Pancreas (tissue), 10 donors: ENCODE measurements at regions not wholly inside any gene's neighbourhood (a gene's known extent, or its start where the extent isn't known, plus 50 kb on each side); places are given as distances from the start of the nearest gene placed in this dataset.
"Not testable (repeated sequence)": the region's sequence is repeated elsewhere in the genome, so short reads cannot be mapped to it uniquely, and the experiment has no call there.

Experiments
- ATAC-seq, 4 donors: fragments of 200-7000 bp; cut with Tn5 transposase; one replicate each; pipeline versions ENCODE4 v1.8.0 to v1.9.1; 2020; ENCODE audit warnings: mild to moderate bottlenecking in 4 of 4, moderate library complexity in 4 of 4
- DNase-seq, 6 donors: peaks; one replicate each; pipeline ENCODE4 v3.0.0-alpha.2; 2020
- FAIRE-seq: peaks from 2 replicates; lab custom pipeline; 2012; peaks lifted over from hg19 to GRCh38; lab: Jason Lieb, UNC
- H3K27ac ChIP-seq, 4 donors: fragments of 200-600 bp; sonication (generic); 1 replicate in 3 of 4; 2 replicates in 1 of 4; pipeline versions ENCODE4 v1.5.0 to v1.8.0; 2020
- H3K27me3 ChIP-seq, 4 donors: fragments of 200-600 bp; one replicate each; pipeline ENCODE4 v1.8.0; 2021
- H3K36me3 ChIP-seq, 3 donors: fragments of 200-600 bp; sonication (generic) in 1 of 3; one replicate each; pipeline versions ENCODE4 v1.5.0 to v1.8.0; 2020 to 2021
- H3K4me1 ChIP-seq, 3 donors: fragments of 200-600 bp; one replicate each; pipeline ENCODE4 v1.8.0; 2021
- H3K4me3 ChIP-seq, 4 donors: fragments of 200-600 bp; sonication (generic) in 2 of 4; one replicate each; pipeline versions ENCODE4 v1.5.0 to v1.8.0; 2020 to 2021
- H3K9me3 ChIP-seq, 4 donors: fragments of 200-600 bp; one replicate each; pipeline ENCODE4 v1.8.0; 2021
- WGBS, 2 donors: extraction: QIAGEN DNeasy Blood & Tissue Kit; methylation state at CpG; one replicate each; pipeline ENCODE4 v1.1.7; 2013; 5-methylcytosine and 5-hydroxymethylcytosine counted together
- intact Hi-C, 3 donors: fragments of 100-400 bp; cut with DNase I; formaldehyde crosslinking; loops; one replicate each; pipeline versions ENCODE4 v1.11.1 to v1.14.2; 2022
- TF ChIP-seq, protein P1 (sequence below), 4 donors: fragments of 200-600 bp; sonication (generic) in 3 of 4; IDR thresholded peaks; one replicate each; pipeline versions ENCODE4 v1.5.0 to v1.8.0; 2021; ENCODE audit warnings: antibody characterized with exemption in 4 of 4
- donor health status: healthy with polysubstance abuse.
- donor health status: DM: no; HTN: no; CAD: no; lungs with moderate emphysema.
- donor health status: DM: no; HTN: no; CAD: no.
- donor health status: control.
- donor health status: control.
- donor health status: Bipolar disorder and iron deficiency.
- donor health status: DM: yes; HTN: yes; CAD: no.
- donor health status: DM: no; HTN: no; CAD: no.
- donor health status: DM: no; HTN: no; CAD: no.
- donor health status: DM: yes; HTN: yes; CAD: no.

- DNase-seq (no peak), FAIRE-seq (no peak), ATAC-seq (no peak)
- intact Hi-C loops: no loop called here
- no peaks in the 10 kb centered on the region for H3K4me1 ChIP-seq
- no peak overlapping the region for H3K4me3 ChIP-seq
- peaks cover 0 to 4% (median 0%) of the 10 kb centered on the region in 4 donors for H3K27me3 ChIP-seq
- no peaks in the 10 kb centered on the region for H3K36me3 ChIP-seq
- 73 to 82% methylated on average over 4 of the region's 4 CpGs for WGBS, 2 donors
- no peak overlapping the region for H3K27ac ChIP-seq
- no peaks in the 10 kb centered on the region for H3K9me3 ChIP-seq
- TF ChIP-seq, protein P1, sequence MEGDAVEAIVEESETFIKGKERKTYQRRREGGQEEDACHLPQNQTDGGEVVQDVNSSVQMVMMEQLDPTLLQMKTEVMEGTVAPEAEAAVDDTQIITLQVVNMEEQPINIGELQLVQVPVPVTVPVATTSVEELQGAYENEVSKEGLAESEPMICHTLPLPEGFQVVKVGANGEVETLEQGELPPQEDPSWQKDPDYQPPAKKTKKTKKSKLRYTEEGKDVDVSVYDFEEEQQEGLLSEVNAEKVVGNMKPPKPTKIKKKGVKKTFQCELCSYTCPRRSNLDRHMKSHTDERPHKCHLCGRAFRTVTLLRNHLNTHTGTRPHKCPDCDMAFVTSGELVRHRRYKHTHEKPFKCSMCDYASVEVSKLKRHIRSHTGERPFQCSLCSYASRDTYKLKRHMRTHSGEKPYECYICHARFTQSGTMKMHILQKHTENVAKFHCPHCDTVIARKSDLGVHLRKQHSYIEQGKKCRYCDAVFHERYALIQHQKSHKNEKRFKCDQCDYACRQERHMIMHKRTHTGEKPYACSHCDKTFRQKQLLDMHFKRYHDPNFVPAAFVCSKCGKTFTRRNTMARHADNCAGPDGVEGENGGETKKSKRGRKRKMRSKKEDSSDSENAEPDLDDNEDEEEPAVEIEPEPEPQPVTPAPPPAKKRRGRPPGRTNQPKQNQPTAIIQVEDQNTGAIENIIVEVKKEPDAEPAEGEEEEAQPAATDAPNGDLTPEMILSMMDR (IDR thresholded peaks at IDR 0.05): no peak
Observed at GRCh38 chr4:169925678-169926077, 100.5 kb downstream of the MFAP3L start.

GRCh38 chr4:169922632-169923276 is 103.4 kb downstream of the MFAP3L start:
- FAIRE-seq: no peak
- 23 to 28% methylated on average over 3 of the region's 3 CpGs for WGBS, 2 donors
- H3K27ac ChIP-seq: no peak overlapping the region
- no peak for ATAC-seq
- no peaks in the 10 kb centered on the region for H3K4me1 ChIP-seq
- TF ChIP-seq, protein P1 (IDR thresholded peaks at IDR 0.05): no peak
- intact Hi-C loops: no loop called here
- no peaks in the 10 kb centered on the region for H3K27me3 ChIP-seq
- DNase-seq: no peak
- no peaks in the 10 kb centered on the region for H3K9me3 ChIP-seq
- no peak overlapping the region for H3K4me3 ChIP-seq
- H3K36me3 ChIP-seq: no peaks in the 10 kb centered on the region

- H3K27ac ChIP-seq: no peak overlapping the region
- intact Hi-C loops: no loop called here
- no peak for ATAC-seq
- WGBS, 2 donors: 27% methylated on average over 1 of the region's 1 CpG
- no peaks in the 10 kb centered on the region for H3K4me1 ChIP-seq
- DNase-seq: no peak
- no peak for FAIRE-seq
- H3K9me3 ChIP-seq: no peaks in the 10 kb centered on the region
- TF ChIP-seq, protein P1 (IDR thresholded peaks at IDR 0.05): no peak
- H3K27me3 ChIP-seq: no peaks in the 10 kb centered on the region
- H3K4me3 ChIP-seq: no peak overlapping the region
- H3K36me3 ChIP-seq: no peaks in the 10 kb centered on the region
Observed at GRCh38 chr4:169921732-169922131, 104.5 kb downstream of the MFAP3L start.

- TF ChIP-seq, protein P1 (IDR thresholded peaks at IDR 0.05): no peak
- no peak overlapping the region for H3K27ac ChIP-seq
- H3K9me3 ChIP-seq: no peaks in the 10 kb centered on the region
- H3K4me1 ChIP-seq: no peaks in the 10 kb centered on the region
- intact Hi-C loops: no loop called here
- ATAC-seq (no peak), FAIRE-seq (no peak), DNase-seq (no peak)
- WGBS, 2 donors: 56 to 72% methylated on average over 9 of the region's 9 CpGs
- H3K27me3 ChIP-seq: no peaks in the 10 kb centered on the region
- no peaks in the 10 kb centered on the region for H3K36me3 ChIP-seq
- no peak overlapping the region for H3K4me3 ChIP-seq
Observed at GRCh38 chr4:169921237-169921636, 105.0 kb downstream of the MFAP3L start.

DNA sequence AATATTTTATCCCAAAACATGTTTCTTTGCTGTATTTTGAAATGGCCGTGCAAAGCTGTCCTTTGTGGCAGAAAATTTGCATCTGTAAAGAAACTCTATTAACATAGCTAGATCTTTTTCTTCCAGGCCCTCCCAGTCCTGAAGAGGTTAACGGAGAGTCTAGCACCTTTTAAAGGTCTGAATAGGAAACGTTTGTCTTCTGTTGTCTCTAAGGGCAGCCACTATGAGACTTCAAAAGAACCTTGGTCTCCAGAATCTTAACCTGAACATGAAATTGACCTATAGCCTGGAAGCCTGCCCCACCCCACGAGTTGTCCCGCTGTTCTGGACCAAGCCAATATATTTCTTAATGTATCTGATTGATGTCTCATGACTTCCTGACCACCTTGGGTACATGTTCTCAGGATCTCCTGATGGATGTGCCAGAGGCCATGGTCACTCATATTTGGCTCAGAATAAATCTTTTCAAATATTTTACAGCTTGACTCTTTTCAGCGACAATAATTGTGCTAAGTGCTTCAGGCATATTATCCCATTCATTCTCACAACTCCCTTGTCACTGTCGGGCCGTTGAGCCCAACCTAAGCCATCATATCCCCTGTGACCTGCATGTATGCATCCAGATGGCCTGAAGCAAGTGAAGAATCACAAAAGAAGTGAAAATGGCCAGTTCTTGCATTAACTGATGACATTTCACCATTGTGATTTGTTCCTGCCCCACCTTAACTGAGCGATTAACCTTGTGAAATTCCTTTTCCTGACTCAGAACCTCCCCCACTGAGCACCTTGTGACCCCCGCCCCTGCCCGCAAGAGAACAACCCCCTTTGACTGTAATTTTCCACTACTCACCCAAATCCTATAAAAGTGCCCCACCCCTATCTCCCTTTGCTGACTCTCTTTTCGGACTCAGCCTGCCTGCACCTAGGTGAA is 106.7 kb downstream of the MFAP3L start:
- H3K27me3 ChIP-seq, FAIRE-seq, ATAC-seq, H3K9me3 ChIP-seq, DNase-seq, H3K4me1 ChIP-seq, H3K36me3 ChIP-seq, H3K4me3 ChIP-seq, intact Hi-C loops, H3K27ac ChIP-seq: not testable (repeated sequence)
- WGBS, 2 donors: 54 to 67% methylated on average over 12 of the region's 12 CpGs
